AG09309 (cell line): ENCODE measurements at regions not wholly inside any gene's neighbourhood (a gene's known extent, or its start where the extent isn't known, plus 50 kb on each side); places are given as distances from the start of the nearest gene placed in this dataset.

Source experiments
- DNase-seq: peaks from one replicate; pipeline ENCODE4 v3.0.0-alpha.2; 2010; ENCODE audit warnings: low read depth
- H3K4me3 ChIP-seq: 2 replicates; pipeline ENCODE4 v1.5.1; 2011; ENCODE audit warnings: mild to moderate bottlenecking, low read depth, low read length, moderate library complexity; ENCODE audit not compliant: control insufficient read depth
- CTCF ChIP-seq: IDR thresholded peaks from 2 replicates; pipeline ENCODE4 v1.5.1; 2011; ENCODE audit warnings: mild to moderate bottlenecking, low read depth, low read length, inconsistent platforms; ENCODE audit not compliant: insufficient read depth, control insufficient read depth; ENCODE audit errors: missing control alignments

- no peak for TF ChIP-seq CTCF
- no peak overlapping the region for H3K4me3 ChIP-seq
- no peak for DNase-seq
Observed at GRCh38 chr4:54912155-54912554, 213.2 kb downstream of the KDR start.

- no peak overlapping the region for H3K4me3 ChIP-seq
- no peak for DNase-seq
- no peak for TF ChIP-seq CTCF
Observed at GRCh38 chr4:54909961-54910360, 215.4 kb downstream of the KDR start.

- no peak for TF ChIP-seq CTCF
- no peak for DNase-seq
- H3K4me3 ChIP-seq: no peak overlapping the region
Observed at GRCh38 chr4:54908763-54909162, 216.6 kb downstream of the KDR start.

GRCh38 chr4:54904953-54905352 lies 220.4 kb downstream of the KDR start:
- no peak overlapping the region for H3K4me3 ChIP-seq
- DNase-seq: no peak
- TF ChIP-seq CTCF: no peak

GRCh38 chr4:54902976-54903375 lies 222.4 kb downstream of the KDR start:
- no peak overlapping the region for H3K4me3 ChIP-seq
- no peak for TF ChIP-seq CTCF
- no peak for DNase-seq

- H3K4me3 ChIP-seq: no peak overlapping the region
- no peak for TF ChIP-seq CTCF
- peak; percentile 2 for DNase-seq
Observed at GRCh38 chr4:54902271-54902670, 223.1 kb downstream of the KDR start.

GRCh38 chr4:54901202-54901601 lies 224.2 kb downstream of the KDR start:
- no peak overlapping the region for H3K4me3 ChIP-seq
- DNase-seq: no peak
- no peak for TF ChIP-seq CTCF
